ENCODE measurements at regions not wholly inside any gene's neighbourhood (a gene's known extent, or its start where the extent isn't known, plus 50 kb on each side); places are given as distances from the start of the nearest gene placed in this dataset.

DNA sequence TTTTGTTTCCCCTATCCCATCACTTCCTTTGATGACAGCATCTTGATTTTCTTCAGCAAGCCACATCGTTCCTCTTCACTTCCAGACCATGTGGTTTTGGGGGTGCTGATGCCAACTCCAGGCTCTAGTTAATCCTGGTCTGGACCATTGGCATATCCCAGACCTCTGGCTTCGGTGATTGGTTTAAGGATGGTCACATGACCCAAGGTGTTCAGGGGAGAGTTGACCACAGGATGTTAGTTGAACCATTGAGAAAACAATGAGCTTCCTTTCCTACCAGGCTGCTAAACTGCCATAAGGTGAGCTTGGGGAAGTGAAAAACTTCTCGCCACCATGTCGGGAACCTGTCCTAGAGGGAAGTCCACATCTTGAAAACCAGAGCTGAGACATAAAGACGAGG, 60.9 kb upstream of the TLR3 start:
- H3K4me1 ChIP-seq = peaks cover 14% of the 10 kb centered on the region; the same call in 1 of the 2 replicates
- H3K9me3 ChIP-seq = no peaks in the 10 kb centered on the region
- no peak overlapping the region for H3K27ac Mint-ChIP-seq (ENCODE audit: unreplicated experiment)
- H3K36me3 Mint-ChIP-seq (ENCODE audit: insufficient read depth, unreplicated experiment) = no peaks in the 10 kb centered on the region
- H3K4me3 ChIP-seq (ENCODE audit: low read depth, low read length) = no peak overlapping the region
- TF ChIP-seq CTCF (IDR thresholded peaks at IDR 0.05; ENCODE audit: insufficient read depth in 1 of 2, low read depth in 1 of 2, low read length in 1 of 2, severe bottlenecking in 1 of 2, unreplicated experiment in 1 of 2) = no peak
- H3K9me3 Mint-ChIP-seq (ENCODE audit: unreplicated experiment) = no peaks in the 10 kb centered on the region
- DNase-seq = no peak
- intact Hi-C loops (cut with micrococcal nuclease; ENCODE audit: unreplicated experiment) = no loop called here
- no peak overlapping the region for H3K4me3 Mint-ChIP-seq (ENCODE audit: unreplicated experiment)
- CTCF ChIA-PET = no interaction called here
- H3K4me1 Mint-ChIP-seq (ENCODE audit: low read depth, unreplicated experiment) = peaks cover 17% of the 10 kb centered on the region
- H3K27me3 Mint-ChIP-seq (ENCODE audit: insufficient read depth, unreplicated experiment) = no peaks in the 10 kb centered on the region
- H3K27me3 ChIP-seq (replicated peaks; ENCODE audit: control insufficient read depth, insufficient read depth, low read length) = no peaks in the 10 kb centered on the region
- POLR2A ChIA-PET = no interaction called here
- no TSS peak for BruUV-seq (replicated peaks)
- no peaks in the 10 kb centered on the region for H3K36me3 ChIP-seq (ENCODE audit: control insufficient read depth, insufficient read depth, low read length)

DNA sequence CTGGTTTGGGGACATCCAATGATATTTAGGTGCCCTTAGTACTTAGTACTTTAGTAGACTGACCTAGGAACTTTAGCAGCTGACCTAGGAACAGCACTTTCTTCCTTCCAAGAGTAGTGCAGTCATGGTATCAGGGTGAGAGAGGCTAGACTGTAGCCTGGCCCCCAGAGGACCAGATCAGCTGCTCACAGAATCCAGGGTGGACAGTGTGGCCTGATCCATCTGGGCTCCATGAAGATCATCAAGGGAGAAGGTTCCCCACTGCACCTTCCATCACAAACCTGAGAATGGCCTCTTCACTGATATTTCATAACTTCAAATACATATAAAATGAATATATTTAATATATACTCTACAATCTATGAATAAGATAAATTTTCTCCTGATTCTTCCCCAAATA, 59.0 kb upstream of the TLR3 start:
- Mint-ChIP-seq H3K9me3 (ENCODE audit: unreplicated experiment) (no peaks in the 10 kb centered on the region), H3K27ac (ENCODE audit: unreplicated experiment) (no peak overlapping the region), H3K27me3 (ENCODE audit: insufficient read depth, unreplicated experiment) (no peaks in the 10 kb centered on the region), H3K4me1 (ENCODE audit: low read depth, unreplicated experiment) (peaks cover 17% of the 10 kb centered on the region), H3K36me3 (ENCODE audit: insufficient read depth, unreplicated experiment) (no peaks in the 10 kb centered on the region), H3K4me3 (ENCODE audit: unreplicated experiment) (no peak overlapping the region)
- TF ChIP-seq CTCF (IDR thresholded peaks at IDR 0.05; ENCODE audit: insufficient read depth in 1 of 2, low read depth in 1 of 2, low read length in 1 of 2, severe bottlenecking in 1 of 2, unreplicated experiment in 1 of 2) = no peak
- no TSS peak for BruUV-seq (replicated peaks)
- Histone ChIP-seq H3K4me1 (peaks cover 14% of the 10 kb centered on the region; the same call in 1 of the 2 replicates), H3K9me3 (no peaks in the 10 kb centered on the region), H3K4me3 (ENCODE audit: low read depth, low read length) (no peak overlapping the region), H3K27me3 (replicated peaks; ENCODE audit: control insufficient read depth, insufficient read depth, low read length) (no peaks in the 10 kb centered on the region), H3K36me3 (ENCODE audit: control insufficient read depth, insufficient read depth, low read length) (no peaks in the 10 kb centered on the region)
- POLR2A ChIA-PET = no interaction called here
- DNase-seq = no peak
- CTCF ChIA-PET = no interaction called here
- intact Hi-C loops (cut with micrococcal nuclease; ENCODE audit: unreplicated experiment) = no loop called here

DNA sequence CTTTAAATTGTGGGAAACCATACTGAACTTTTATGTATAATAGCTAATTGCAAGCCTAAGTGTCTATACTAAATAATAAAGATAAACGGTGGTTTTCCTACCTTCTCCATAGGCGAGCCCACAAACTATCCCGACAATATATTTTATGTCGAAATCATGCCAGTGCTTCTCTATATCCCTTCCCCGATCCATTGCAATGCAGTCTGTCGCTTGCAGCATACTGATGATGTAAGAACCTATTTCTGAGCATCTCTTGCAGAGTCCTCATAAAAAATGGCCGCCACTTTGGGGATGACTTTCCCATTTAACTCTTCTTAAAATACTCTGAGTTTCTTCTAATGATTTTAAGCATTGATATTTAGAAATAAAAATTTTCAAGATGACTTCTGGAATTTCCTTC, 58.1 kb upstream of the TLR3 start:
- no peaks in the 10 kb centered on the region for H3K27me3 Mint-ChIP-seq (ENCODE audit: insufficient read depth, unreplicated experiment)
- intact Hi-C loops (cut with micrococcal nuclease; ENCODE audit: unreplicated experiment) = no loop called here

More for the DNA sequence above, 58.1 kb upstream of the TLR3 start:
- no peak for DNase-seq
- Mint-ChIP-seq H3K4me1 (ENCODE audit: low read depth, unreplicated experiment) (peaks cover 17% of the 10 kb centered on the region), H3K9me3 (ENCODE audit: unreplicated experiment) (no peaks in the 10 kb centered on the region), H3K36me3 (ENCODE audit: insufficient read depth, unreplicated experiment) (no peaks in the 10 kb centered on the region), H3K4me3 (ENCODE audit: unreplicated experiment) (no peak overlapping the region), H3K27ac (ENCODE audit: unreplicated experiment) (no peak overlapping the region)
- Histone ChIP-seq H3K27me3 (replicated peaks; ENCODE audit: control insufficient read depth, insufficient read depth, low read length) (no peaks in the 10 kb centered on the region), H3K36me3 (ENCODE audit: control insufficient read depth, insufficient read depth, low read length) (no peaks in the 10 kb centered on the region), H3K4me1 (peaks cover 14% of the 10 kb centered on the region; the same call in 1 of the 2 replicates), H3K9me3 (no peaks in the 10 kb centered on the region), H3K4me3 (ENCODE audit: low read depth, low read length) (no peak overlapping the region)
- no peak for TF ChIP-seq CTCF (IDR thresholded peaks at IDR 0.05; ENCODE audit: insufficient read depth in 1 of 2, low read depth in 1 of 2, low read length in 1 of 2, severe bottlenecking in 1 of 2, unreplicated experiment in 1 of 2)
- no TSS peak for BruUV-seq (replicated peaks)
- CTCF ChIA-PET = no interaction called here
- POLR2A ChIA-PET = no interaction called here
